Esophagus muscularis mucosa (tissue), 4 donors: ENCODE measurements at regions not wholly inside any gene's neighbourhood (a gene's known extent, or its start where the extent isn't known, plus 50 kb on each side); places are given as distances from the start of the nearest gene placed in this dataset.

Experiments used
- DNase-seq: peaks from one replicate; pipeline ENCODE4 v3.0.0-alpha.2; 2017; ENCODE audit errors: extremely low spot score
- H3K27ac ChIP-seq, 4 donors: fragments of 200-600 bp; sonication (generic); replicated peaks in 1 of 4; 1 replicate in 3 of 4; 2 replicates in 1 of 4; pipeline ENCODE4 v1.5.1; 2016 to 2019; ENCODE audit warnings: mild to moderate bottlenecking in 1 of 4
- H3K27me3 ChIP-seq, 4 donors: fragments of 200-600 bp; sonication (generic); one replicate each; pipeline versions ENCODE4 v1.5.1 to v1.6.0; 2016 to 2019
- H3K36me3 ChIP-seq, 4 donors: fragments of 200-600 bp; sonication (generic); one replicate each; pipeline ENCODE4 v1.5.1; 2016 to 2019
- H3K4me1 ChIP-seq, 4 donors: fragments of 200-600 bp; sonication (generic); one replicate each; pipeline ENCODE4 v1.5.1; 2016 to 2019
- H3K4me3 ChIP-seq, 4 donors: fragments of 200-600 bp; sonication (generic); 1 replicate in 2 of 4; 2 replicates in 2 of 4; pipeline ENCODE4 v1.5.1; 2016 to 2019; ENCODE audit warnings: mild to moderate bottlenecking in 4 of 4, moderate library complexity in 1 of 4
- H3K9me3 ChIP-seq, 4 donors: fragments of 200-600 bp; sonication (generic); 1 replicate in 3 of 4; 2 replicates in 1 of 4; pipeline ENCODE4 v1.5.1; 2016 to 2019
- EP300 ChIP-seq: sonication (generic); formaldehyde crosslinking; IDR thresholded peaks from one replicate; pipeline ENCODE4 v1.6.1; 2017; ENCODE audit warnings: antibody characterized with exemption
- POLR2A ChIP-seq: fragments of 450-650 bp; IDR thresholded peaks from one replicate; pipeline ENCODE4 v1.6.1; 2017; ENCODE audit warnings: antibody characterized with exemption, moderate library complexity, mild to moderate bottlenecking, low read depth
- POLR2AphosphoS5 ChIP-seq, 2 donors: sonication (generic); formaldehyde crosslinking; IDR thresholded peaks; one replicate each; pipeline ENCODE4 v1.6.1; 2017; ENCODE audit warnings: antibody characterized with exemption in 2 of 2
- WGBS: methylation state at CpG from one replicate; pipeline ENCODE4 v1.1.5; 2018; 5-methylcytosine and 5-hydroxymethylcytosine counted together
- intact Hi-C: fragments of 100-400 bp; cut with DNase I; formaldehyde crosslinking; loops from one replicate; pipeline ENCODE4 v1.15.1; 2023
- TF ChIP-seq, protein P1 (sequence below), 3 experiments: fragments of 200-600 bp in 2 of 3; fragments of 450-650 bp in 1 of 3; sonication (generic) in 2 of 3; IDR thresholded peaks; one replicate each; pipeline ENCODE4 v1.5.1; 2017 to 2019; ENCODE audit warnings: antibody characterized with exemption in 3 of 3, mild to moderate bottlenecking in 2 of 3, moderate library complexity in 1 of 3

DNA sequence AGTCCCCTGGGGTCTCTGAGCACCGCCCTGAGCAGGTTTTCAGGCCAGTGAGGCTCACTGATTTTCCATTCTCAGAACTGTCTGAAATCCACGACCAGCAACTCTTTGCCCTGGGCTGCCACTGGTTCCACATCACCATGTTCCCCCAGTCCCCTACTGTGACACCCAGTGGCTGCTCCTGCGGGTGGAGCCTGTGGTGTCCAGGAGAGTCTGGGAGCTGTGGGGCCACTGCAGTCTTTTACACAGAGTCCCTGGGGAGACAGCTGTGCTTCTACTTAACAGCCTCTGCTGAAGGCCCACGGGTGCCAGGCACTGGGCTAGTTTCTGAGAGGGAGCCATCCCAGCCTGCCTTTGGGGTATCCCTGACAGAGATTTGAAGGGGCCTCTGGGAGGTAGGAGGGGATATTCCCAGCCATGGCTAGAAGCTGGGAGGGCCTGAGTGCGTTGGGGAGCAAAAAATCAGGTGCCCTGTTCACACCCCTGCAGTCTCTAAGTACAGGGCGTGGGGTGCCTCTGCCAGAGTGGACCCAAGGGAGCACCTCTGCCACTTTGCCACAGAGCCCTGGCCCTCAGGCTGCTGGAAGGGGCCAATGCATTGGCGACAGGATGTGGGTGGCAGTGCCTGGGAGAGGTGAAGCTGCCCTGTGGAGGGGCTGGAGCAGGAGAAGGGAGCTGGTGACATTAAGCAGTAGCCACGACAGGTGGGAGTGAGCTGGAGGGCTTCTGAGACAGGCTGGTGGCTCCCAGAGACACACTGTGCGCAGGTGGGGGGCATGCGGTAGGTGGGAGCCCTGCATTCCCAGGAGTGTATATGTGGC, 200.2 kb upstream of the ZNF536 start:
- no peaks in the 10 kb centered on the region for H3K36me3 ChIP-seq
- H3K27me3 ChIP-seq, result peaks cover 0 to 34% (median 0%) of the 10 kb centered on the region in 4 donors
- WGBS, result 79% methylated on average over 8 of the region's 10 CpGs
- peak; percentile 86 for DNase-seq
- H3K4me3 ChIP-seq, result no peak overlapping the region
- H3K4me1 ChIP-seq, result no peaks in the 10 kb centered on the region
- intact Hi-C loops, result no loop called here
- H3K27ac ChIP-seq, result no peak overlapping the region
- no peaks in the 10 kb centered on the region for H3K9me3 ChIP-seq
- no peak for TF ChIP-seq EP300
- TF ChIP-seq, protein P1, sequence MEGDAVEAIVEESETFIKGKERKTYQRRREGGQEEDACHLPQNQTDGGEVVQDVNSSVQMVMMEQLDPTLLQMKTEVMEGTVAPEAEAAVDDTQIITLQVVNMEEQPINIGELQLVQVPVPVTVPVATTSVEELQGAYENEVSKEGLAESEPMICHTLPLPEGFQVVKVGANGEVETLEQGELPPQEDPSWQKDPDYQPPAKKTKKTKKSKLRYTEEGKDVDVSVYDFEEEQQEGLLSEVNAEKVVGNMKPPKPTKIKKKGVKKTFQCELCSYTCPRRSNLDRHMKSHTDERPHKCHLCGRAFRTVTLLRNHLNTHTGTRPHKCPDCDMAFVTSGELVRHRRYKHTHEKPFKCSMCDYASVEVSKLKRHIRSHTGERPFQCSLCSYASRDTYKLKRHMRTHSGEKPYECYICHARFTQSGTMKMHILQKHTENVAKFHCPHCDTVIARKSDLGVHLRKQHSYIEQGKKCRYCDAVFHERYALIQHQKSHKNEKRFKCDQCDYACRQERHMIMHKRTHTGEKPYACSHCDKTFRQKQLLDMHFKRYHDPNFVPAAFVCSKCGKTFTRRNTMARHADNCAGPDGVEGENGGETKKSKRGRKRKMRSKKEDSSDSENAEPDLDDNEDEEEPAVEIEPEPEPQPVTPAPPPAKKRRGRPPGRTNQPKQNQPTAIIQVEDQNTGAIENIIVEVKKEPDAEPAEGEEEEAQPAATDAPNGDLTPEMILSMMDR (IDR thresholded peaks at IDR 0.05), result no peak
- no peak for TF ChIP-seq POLR2AphosphoS5 (IDR thresholded peaks at IDR 0.05)
- TF ChIP-seq POLR2A, result no peak

- no peak overlapping the region for H3K4me3 ChIP-seq
- H3K27me3 ChIP-seq, result peaks cover 0 to 34% (median 0%) of the 10 kb centered on the region in 4 donors
- no peak overlapping the region for H3K27ac ChIP-seq
- H3K4me1 ChIP-seq, result no peaks in the 10 kb centered on the region
- TF ChIP-seq POLR2A, result no peak
- no peak for TF ChIP-seq POLR2AphosphoS5 (IDR thresholded peaks at IDR 0.05)
- no peak for TF ChIP-seq EP300
- intact Hi-C loops, result no loop called here
- peak; percentile 83 for DNase-seq
- H3K36me3 ChIP-seq, result no peaks in the 10 kb centered on the region
- H3K9me3 ChIP-seq, result no peaks in the 10 kb centered on the region
- 33% methylated on average over 1 of the region's 8 CpGs for WGBS
These were observed 199.5 kb upstream of the ZNF536 start for GRCh38 chr19:30172613-30173242.

GRCh38 chr19:30173593-30174356, 198.4 kb upstream of the ZNF536 start:
- TF ChIP-seq, protein P1 (IDR thresholded peaks at IDR 0.05), result no peak
- TF ChIP-seq POLR2AphosphoS5 (IDR thresholded peaks at IDR 0.05) (no peak), POLR2A (no peak), EP300 (no peak)
- intact Hi-C loops, result no loop called here

DNA sequence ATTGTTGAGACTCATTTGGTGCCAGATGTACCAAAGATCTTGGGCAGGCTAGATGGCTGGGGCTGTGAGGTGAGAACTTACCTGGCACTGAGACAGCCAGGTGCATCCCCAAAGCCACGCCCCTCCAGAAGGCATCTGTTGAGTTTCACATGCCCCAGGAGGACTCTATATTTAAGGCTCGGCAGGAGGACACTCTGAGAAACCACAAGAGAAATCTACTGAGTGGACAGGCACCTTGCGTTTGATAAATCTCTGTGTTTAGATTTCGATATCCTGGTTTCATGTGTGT, 197.9 kb upstream of the ZNF536 start:
- intact Hi-C loops, result no loop called here
- 70% methylated on average over 4 of the region's 4 CpGs for WGBS
- TF ChIP-seq POLR2A, result no peak
- TF ChIP-seq, protein P1 (IDR thresholded peaks at IDR 0.05), result no peak
- TF ChIP-seq POLR2AphosphoS5 (IDR thresholded peaks at IDR 0.05), result no peak
- no peak for TF ChIP-seq EP300
- Histone ChIP-seq H3K4me3 (no peak overlapping the region), H3K27ac (no peak overlapping the region), H3K27me3 (peaks cover 0 to 27% (median 0%) of the 10 kb centered on the region in 4 donors), H3K4me1 (no peaks in the 10 kb centered on the region), H3K36me3 (no peaks in the 10 kb centered on the region), H3K9me3 (peaks cover 0 to under 1% (median 0%) of the 10 kb centered on the region in 4 donors)
- peak; percentile 91 for DNase-seq

More at GRCh38 chr19:30173593-30174356, 198.4 kb upstream of the ZNF536 start:
- WGBS, result 78% methylated on average over 12 of the region's 13 CpGs
- Histone ChIP-seq H3K4me1 (no peaks in the 10 kb centered on the region), H3K27ac (no peak overlapping the region), H3K9me3 (no peaks in the 10 kb centered on the region), H3K4me3 (no peak overlapping the region), H3K27me3 (peaks cover 0 to 33% (median 0%) of the 10 kb centered on the region in 4 donors), H3K36me3 (no peaks in the 10 kb centered on the region)
- no peak for DNase-seq

GRCh38 chr19:30174791-30175190, 197.4 kb upstream of the ZNF536 start:
- DNase-seq, result peak; percentile 64
- WGBS, result 59% methylated on average over 9 of the region's 9 CpGs
- Histone ChIP-seq H3K4me1 (no peaks in the 10 kb centered on the region), H3K36me3 (no peaks in the 10 kb centered on the region), H3K9me3 (peaks cover 0 to 3% (median 0%) of the 10 kb centered on the region in 4 donors), H3K27me3 (peaks cover 0 to 22% (median 0%) of the 10 kb centered on the region in 4 donors), H3K27ac (no peak overlapping the region), H3K4me3 (no peak overlapping the region)
- TF ChIP-seq POLR2AphosphoS5 (IDR thresholded peaks at IDR 0.05) (no peak), EP300 (no peak), POLR2A (no peak)
- TF ChIP-seq, protein P1 (IDR thresholded peaks at IDR 0.05), result no peak
- intact Hi-C loops, result no loop called here
